ENCODE measurements at regions not wholly inside any gene's neighbourhood (a gene's known extent, or its start where the extent isn't known, plus 50 kb on each side); places are given as distances from the start of the nearest gene placed in this dataset.

DNA sequence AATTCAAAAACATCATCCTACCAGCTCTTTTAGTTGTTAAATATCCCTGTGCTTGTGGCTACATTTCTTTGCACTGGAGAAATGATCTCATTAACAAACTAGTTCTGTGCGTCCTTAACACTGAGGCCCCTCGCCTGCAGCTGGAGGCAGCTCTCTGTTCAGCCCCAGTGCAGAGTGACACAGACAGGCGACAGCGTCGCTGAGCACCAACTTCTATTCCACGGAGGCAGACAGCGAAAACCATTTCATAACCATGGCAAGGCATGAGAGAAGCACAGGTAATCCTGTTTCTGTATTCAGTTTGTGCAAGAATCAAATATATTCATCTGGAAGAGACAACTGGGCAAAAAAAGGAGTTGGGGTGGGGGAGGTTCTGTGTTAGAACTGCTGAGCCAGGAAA, 530.7 kb downstream of the ZIC1 start:
- TF ChIP-seq, protein P1, sequence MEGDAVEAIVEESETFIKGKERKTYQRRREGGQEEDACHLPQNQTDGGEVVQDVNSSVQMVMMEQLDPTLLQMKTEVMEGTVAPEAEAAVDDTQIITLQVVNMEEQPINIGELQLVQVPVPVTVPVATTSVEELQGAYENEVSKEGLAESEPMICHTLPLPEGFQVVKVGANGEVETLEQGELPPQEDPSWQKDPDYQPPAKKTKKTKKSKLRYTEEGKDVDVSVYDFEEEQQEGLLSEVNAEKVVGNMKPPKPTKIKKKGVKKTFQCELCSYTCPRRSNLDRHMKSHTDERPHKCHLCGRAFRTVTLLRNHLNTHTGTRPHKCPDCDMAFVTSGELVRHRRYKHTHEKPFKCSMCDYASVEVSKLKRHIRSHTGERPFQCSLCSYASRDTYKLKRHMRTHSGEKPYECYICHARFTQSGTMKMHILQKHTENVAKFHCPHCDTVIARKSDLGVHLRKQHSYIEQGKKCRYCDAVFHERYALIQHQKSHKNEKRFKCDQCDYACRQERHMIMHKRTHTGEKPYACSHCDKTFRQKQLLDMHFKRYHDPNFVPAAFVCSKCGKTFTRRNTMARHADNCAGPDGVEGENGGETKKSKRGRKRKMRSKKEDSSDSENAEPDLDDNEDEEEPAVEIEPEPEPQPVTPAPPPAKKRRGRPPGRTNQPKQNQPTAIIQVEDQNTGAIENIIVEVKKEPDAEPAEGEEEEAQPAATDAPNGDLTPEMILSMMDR (IDR thresholded peaks at IDR 0.05; ENCODE audit: insufficient read depth, low read depth, low read length, missing control alignments), result no peak

DNA sequence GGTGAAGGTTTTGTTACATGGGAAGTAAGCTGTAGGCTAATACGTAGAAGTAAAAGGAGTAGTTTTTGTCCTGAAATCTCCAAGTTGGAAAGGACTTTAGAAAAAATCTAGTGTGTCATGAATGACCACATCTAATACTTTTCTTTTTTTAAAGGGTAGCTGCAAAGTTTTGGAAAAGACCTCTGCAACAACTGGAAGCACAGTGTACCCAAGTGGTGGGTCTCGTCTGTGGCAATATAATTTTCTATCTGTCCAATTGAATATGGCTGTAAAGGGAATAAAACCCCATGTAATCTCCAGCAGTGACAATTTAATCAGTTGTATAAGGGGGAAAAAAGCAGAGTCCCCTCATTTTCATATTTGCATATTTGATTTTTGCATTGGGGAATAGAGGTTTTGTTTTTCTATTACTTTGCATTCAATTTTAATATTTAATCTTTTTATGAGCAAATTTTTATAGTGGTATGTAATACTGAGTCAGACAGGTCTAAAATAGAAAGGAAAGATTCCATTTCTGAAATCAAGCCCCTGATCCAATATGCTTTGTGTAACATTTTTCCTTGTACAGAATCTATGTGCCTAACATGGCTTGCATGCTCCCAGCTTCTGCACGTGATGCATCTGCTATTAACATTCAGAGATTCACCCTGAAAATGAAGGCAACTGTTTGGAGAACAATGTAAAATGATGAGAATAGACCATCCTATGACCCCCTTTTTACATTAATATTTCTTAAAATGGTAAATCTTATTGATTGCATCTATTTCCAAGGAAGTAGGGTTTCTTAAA, 531.4 kb downstream of the ZIC1 start:
- DNase-seq (ENCODE audit: low read depth), result no peak
- no peak overlapping the region for H3K4me3 ChIP-seq (ENCODE audit: low read depth, low read length)
- TF ChIP-seq, protein P1 (IDR thresholded peaks at IDR 0.05; ENCODE audit: insufficient read depth, low read depth, low read length, missing control alignments), result no peak

More for the DNA sequence above, 530.7 kb downstream of the ZIC1 start:
- no peak overlapping the region for H3K4me3 ChIP-seq (ENCODE audit: low read depth, low read length)
- DNase-seq (ENCODE audit: low read depth), result no peak

DNA sequence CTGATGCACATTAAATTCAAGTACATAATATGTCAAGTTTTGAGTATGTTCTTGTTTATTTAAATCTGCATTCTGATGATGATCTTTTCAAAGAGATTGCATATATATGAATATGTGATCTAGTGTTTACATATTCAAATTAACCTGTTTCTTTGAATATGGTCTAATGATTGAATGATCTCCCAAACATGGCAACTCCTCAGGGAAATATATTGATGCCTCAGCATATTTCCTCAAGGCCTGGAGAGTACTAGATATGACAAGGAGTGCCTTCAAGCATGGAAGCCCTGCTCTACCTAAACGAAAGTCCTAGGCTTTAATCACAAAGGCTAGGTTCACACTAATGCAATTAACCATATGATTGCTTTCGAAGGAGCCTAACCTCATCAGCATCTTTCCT, 532.8 kb downstream of the ZIC1 start:
- DNase-seq (ENCODE audit: low read depth), result no peak
- TF ChIP-seq, protein P1 (IDR thresholded peaks at IDR 0.05; ENCODE audit: insufficient read depth, low read depth, low read length, missing control alignments), result no peak
- no peak overlapping the region for H3K4me3 ChIP-seq (ENCODE audit: low read depth, low read length)

DNA sequence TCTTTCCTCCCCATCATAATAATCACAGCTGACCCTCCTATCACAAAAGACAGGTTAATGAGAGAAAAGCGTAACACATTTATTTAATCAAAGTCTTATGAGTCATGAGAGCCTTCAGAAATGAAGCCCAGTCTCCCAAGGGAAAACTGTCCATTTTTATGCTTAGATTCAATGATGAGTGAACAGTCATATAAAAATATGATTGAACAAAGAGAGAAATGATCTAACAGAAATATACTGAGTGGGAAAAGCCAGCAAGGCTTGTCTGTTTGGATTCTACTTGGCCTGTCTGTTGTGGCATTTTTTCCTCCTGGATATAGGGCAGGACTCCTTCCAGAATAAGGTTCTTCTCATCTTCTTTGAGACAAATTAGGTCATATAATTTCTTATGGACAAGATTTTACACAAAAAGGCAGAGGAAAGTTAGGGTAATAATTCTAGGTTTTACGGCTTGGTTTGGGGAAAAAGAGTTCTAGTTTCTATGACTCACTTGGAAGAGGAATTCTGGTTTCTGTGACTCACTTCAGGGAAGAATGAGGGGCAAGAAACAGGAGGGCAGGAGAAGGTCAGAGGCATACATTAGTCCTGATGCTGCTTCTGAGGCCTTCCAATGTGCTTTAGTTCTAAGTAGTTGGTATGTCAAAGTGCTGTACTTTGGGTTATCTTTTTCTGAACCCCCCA, 534.2 kb downstream of the ZIC1 start:
- H3K4me3 ChIP-seq (ENCODE audit: low read depth, low read length), result no peak overlapping the region
- no peak for DNase-seq (ENCODE audit: low read depth)
- TF ChIP-seq, protein P1 (IDR thresholded peaks at IDR 0.05; ENCODE audit: insufficient read depth, low read depth, low read length, missing control alignments), result no peak

DNA sequence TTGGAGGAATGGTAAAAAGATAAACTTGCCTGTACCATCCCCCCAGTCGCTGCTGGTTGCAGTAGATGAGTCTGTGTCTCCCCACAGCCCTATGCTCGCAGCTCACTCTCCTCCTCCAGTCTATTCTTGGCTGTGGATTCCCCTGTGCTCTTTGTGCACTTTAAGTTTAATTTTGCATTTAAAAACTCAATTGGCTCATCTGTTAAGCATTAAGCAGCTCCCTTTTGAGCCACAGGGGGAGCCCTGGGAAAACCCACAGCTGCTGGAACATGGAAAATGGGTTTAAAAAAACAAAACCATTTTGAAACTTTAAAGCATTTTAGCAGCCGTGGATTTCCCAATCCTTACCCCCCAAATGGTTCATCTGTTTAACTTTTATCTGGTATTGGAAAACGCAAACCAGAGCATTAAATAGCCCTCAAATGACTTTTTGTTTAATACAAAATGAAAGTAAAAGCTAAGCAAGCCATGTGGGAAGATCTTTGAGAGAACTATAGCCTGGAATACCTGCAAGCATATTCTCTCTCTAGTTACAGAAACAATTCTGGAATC, 536.9 kb downstream of the ZIC1 start:
- peak overlapping the region; percentile 52 for H3K4me3 ChIP-seq (ENCODE audit: low read depth, low read length)
- DNase-seq (ENCODE audit: low read depth), result peak; percentile 69
- TF ChIP-seq, protein P1 (IDR thresholded peaks at IDR 0.05; ENCODE audit: insufficient read depth, low read depth, low read length, missing control alignments), result peak; percentile 46

GRCh38 chr3:147956615-147957014, 547.5 kb downstream of the ZIC1 start:
- no peak for DNase-seq (ENCODE audit: low read depth)
- no peak overlapping the region for H3K4me3 ChIP-seq (ENCODE audit: low read depth, low read length)
- TF ChIP-seq, protein P1 (IDR thresholded peaks at IDR 0.05; ENCODE audit: insufficient read depth, low read depth, low read length, missing control alignments), result no peak

Data from GM12865 (cell line).